ENCODE measurements at regions not wholly inside any gene's neighbourhood (a gene's known extent, or its start where the extent isn't known, plus 50 kb on each side); places are given as distances from the start of the nearest gene placed in this dataset.

DNA sequence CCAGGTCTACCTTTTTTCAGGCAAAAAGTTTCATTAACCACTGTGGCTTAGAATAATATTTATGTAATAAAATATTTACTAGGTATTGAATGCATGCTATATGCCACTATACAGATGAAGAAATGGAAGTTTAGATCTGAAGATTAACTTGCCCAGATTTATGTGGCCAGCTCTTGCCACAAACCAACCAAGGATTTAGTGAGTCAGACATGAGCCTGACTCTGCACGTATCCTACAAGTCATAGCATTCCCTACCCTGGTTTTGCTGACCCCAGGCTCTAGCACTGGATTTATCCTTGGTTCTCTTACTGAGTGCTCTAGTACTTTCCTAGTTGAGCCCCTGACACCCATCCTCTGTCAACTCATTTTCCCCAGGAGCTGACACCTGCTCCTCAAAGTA, 75.4 kb downstream of the ANKEF1 start:
- POLR2A ChIA-PET: no interaction called here

DNA sequence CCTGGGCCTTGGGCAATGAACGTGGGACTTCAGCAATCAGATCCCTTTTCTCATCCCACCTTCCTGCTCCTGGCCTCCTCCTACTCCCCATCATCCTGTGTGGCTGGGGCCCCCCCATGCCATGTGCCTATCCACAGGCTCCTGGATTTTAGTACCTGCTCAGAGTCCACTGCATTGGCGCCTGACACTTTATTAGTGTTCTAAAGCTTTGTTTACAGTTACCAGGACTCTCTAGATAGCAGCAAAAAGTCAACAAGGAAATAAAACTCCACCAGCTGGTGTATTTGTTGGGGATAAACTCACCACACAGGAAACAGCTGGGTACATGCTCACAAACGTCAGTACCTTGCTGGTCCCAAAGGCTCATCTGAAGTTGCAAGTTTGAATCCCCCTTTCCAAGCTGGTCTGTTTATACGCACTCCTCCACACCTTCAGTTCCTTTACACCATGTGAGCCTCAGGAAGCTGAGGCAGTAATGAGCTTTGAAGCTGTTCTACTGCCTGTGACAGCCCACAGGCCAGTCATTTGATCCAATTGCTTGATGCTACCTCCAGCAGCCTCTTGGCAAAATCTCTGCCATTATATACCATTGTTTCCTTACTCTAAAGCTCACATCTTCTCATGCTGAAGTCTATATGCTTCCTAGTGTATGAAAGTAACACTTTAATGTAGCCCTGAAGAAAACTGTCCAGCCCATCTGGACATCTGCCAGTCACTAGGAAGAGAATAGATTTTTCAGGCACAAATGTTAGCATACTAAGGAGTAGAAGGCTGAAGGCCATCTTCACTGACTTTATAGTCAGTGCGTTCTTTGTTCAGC, 76.6 kb downstream of the ANKEF1 start:
- no peak overlapping the region for H3K27ac ChIP-seq (ENCODE audit: extremely low read depth, low read depth, low read length)
- no peaks in the 10 kb centered on the region for H3K9me3 ChIP-seq (ENCODE audit: control insufficient read depth, insufficient read depth, low read depth, low read length)
- no peak overlapping the region for H3K4me3 ChIP-seq (ENCODE audit: low read depth, low read length)
- CTCF ChIA-PET: interaction anchor here (0.9 to 2.8 kb wide), 2 partner anchors 20 to 35 kb away, joined by 4 to 17 read pairs; no protein-coding TSS in a partner anchor
- no peak for TF ChIP-seq ZNF223 (tag by site-specific recombination; IDR thresholded peaks at IDR 0.05)
- TF ChIP-seq ZNF660 (tag by site-specific recombination; IDR thresholded peaks at IDR 0.05): no peak
- TF ChIP-seq, protein P1, sequence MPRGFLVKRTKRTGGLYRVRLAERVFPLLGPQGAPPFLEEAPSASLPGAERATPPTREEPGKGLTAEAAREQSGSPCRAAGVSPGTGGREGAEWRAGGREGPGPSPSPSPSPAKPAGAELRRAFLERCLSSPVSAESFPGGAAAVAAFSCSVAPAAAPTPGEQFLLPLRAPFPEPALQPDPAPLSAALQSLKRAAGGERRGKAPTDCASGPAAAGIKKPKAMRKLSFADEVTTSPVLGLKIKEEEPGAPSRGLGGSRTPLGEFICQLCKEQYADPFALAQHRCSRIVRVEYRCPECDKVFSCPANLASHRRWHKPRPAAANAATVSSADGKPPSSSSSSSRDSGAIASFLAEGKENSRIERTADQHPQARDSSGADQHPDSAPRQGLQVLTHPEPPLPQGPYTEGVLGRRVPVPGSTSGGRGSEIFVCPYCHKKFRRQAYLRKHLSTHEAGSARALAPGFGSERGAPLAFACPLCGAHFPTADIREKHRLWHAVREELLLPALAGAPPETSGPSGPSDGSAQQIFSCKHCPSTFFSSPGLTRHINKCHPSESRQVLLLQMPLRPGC (tag by site-specific recombination; IDR thresholded peaks at IDR 0.05): no peak
- TF ChIP-seq, protein P2, sequence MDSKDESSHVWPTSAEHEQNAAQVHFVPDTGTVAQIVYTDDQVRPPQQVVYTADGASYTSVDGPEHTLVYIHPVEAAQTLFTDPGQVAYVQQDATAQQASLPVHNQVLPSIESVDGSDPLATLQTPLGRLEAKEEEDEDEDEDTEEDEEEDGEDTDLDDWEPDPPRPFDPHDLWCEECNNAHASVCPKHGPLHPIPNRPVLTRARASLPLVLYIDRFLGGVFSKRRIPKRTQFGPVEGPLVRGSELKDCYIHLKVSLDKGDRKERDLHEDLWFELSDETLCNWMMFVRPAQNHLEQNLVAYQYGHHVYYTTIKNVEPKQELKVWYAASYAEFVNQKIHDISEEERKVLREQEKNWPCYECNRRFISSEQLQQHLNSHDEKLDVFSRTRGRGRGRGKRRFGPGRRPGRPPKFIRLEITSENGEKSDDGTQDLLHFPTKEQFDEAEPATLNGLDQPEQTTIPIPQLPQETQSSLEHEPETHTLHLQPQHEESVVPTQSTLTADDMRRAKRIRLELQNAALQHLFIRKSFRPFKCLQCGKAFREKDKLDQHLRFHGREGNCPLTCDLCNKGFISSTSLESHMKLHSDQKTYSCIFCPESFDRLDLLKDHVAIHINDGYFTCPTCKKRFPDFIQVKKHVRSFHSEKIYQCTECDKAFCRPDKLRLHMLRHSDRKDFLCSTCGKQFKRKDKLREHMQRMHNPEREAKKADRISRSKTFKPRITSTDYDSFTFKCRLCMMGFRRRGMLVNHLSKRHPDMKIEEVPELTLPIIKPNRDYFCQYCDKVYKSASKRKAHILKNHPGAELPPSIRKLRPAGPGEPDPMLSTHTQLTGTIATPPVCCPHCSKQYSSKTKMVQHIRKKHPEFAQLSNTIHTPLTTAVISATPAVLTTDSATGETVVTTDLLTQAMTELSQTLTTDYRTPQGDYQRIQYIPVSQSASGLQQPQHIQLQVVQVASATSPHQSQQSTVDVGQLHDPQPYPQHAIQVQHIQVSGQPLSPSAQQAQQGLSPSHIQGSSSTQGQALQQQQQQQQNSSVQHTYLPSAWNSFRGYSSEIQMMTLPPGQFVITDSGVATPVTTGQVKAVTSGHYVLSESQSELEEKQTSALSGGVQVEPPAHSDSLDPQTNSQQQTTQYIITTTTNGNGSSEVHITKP (tag by site-specific recombination; IDR thresholded peaks at IDR 0.05): no peak
- H3K4me1 ChIP-seq (ENCODE audit: control insufficient read depth, insufficient read depth, low read length): no peaks in the 10 kb centered on the region
- POLR2A ChIA-PET: no interaction called here
- H3K36me3 ChIP-seq (ENCODE audit: control insufficient read depth in 2 of 2, insufficient read depth in 1 of 2, low read length in 2 of 2): no peaks in the 10 kb centered on the region

More for the DNA sequence above, 75.4 kb downstream of the ANKEF1 start:
- Histone ChIP-seq H3K9me3 (ENCODE audit: control insufficient read depth, insufficient read depth, low read depth, low read length) (no peaks in the 10 kb centered on the region), H3K36me3 (ENCODE audit: control insufficient read depth in 2 of 2, insufficient read depth in 1 of 2, low read length in 2 of 2) (no peaks in the 10 kb centered on the region), H3K4me1 (ENCODE audit: control insufficient read depth, insufficient read depth, low read length) (no peaks in the 10 kb centered on the region), H3K4me3 (ENCODE audit: low read depth, low read length) (no peak overlapping the region), H3K27ac (ENCODE audit: extremely low read depth, low read depth, low read length) (no peak overlapping the region)
- CTCF ChIA-PET: interaction anchor here (0.6 kb wide), 1 partner anchor 1302 kb away, joined by 4 read pairs; no protein-coding TSS in a partner anchor
- TF ChIP-seq WT1 (tag by site-specific recombination; IDR thresholded peaks at IDR 0.05) (no peak), ZNF169 (tag by site-specific recombination; IDR thresholded peaks at IDR 0.05) (no peak), ZNF548 (tag by site-specific recombination; IDR thresholded peaks at IDR 0.05) (no peak), HOXC10 (CRISPR knock-in tag; IDR thresholded peaks at IDR 0.05) (no peak), ZNF837 (tag by site-specific recombination; IDR thresholded peaks at IDR 0.05) (no peak), ZNF24 (tag by site-specific recombination; IDR thresholded peaks at IDR 0.05) (no peak), ZBTB20 (tag by site-specific recombination; IDR thresholded peaks at IDR 0.05) (no peak), ZNF610 (tag by site-specific recombination; IDR thresholded peaks at IDR 0.05; ENCODE audit: borderline replicate concordance) (no peak), ZNF223 (tag by site-specific recombination; IDR thresholded peaks at IDR 0.05) (no peak), ZNF549 (tag by site-specific recombination; IDR thresholded peaks at IDR 0.05) (no peak), ZNF596 (tag by site-specific recombination; IDR thresholded peaks at IDR 0.05) (no peak)
- TF ChIP-seq, protein P3, sequence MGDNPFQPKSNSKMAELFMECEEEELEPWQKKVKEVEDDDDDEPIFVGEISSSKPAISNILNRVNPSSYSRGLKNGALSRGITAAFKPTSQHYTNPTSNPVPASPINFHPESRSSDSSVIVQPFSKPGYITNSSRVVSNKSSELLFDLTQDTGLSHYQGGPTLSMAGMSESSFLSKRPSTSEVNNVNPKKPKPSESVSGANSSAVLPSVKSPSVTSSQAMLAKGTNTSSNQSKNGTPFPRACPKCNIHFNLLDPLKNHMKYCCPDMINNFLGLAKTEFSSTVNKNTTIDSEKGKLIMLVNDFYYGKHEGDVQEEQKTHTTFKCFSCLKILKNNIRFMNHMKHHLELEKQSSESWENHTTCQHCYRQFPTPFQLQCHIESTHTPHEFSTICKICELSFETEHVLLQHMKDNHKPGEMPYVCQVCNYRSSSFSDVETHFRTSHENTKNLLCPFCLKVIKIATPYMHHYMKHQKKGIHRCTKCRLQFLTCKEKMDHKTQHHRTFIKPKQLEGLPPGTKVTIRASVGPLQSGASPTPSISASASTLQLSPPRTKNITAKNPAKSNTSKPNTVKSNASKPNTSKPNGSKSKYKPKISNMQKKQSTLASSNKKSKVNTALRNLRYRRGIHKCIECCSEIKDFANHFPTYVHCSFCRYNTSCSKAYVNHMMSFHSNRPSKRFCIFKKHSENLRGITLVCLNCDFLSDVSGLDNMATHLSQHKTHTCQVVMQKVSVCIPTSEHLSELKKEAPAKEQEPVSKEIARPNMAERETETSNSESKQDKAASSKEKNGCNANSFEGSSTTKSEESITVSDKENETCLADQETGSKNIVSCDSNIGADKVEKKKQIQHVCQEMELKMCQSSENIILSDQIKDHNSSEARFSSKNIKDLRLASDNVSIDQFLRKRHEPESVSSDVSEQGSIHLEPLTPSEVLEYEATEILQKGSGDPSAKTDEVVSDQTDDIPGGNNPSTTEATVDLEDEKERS (tag by site-specific recombination; IDR thresholded peaks at IDR 0.05): no peak
- TF ChIP-seq, protein P4, sequence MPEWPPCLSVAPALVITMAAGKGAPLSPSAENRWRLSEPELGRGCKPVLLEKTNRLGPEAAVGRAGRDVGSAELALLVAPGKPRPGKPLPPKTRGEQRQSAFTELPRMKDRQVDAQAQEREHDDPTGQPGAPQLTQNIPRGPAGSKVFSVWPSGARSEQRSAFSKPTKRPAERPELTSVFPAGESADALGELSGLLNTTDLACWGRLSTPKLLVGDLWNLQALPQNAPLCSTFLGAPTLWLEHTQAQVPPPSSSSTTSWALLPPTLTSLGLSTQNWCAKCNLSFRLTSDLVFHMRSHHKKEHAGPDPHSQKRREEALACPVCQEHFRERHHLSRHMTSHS (tag by site-specific recombination; IDR thresholded peaks at IDR 0.05): no peak

Data from HEK293 (cell line).